ENCODE measurements at regions not wholly inside any gene's neighbourhood (a gene's known extent, or its start where the extent isn't known, plus 50 kb on each side); places are given as distances from the start of the nearest gene placed in this dataset.

DNA sequence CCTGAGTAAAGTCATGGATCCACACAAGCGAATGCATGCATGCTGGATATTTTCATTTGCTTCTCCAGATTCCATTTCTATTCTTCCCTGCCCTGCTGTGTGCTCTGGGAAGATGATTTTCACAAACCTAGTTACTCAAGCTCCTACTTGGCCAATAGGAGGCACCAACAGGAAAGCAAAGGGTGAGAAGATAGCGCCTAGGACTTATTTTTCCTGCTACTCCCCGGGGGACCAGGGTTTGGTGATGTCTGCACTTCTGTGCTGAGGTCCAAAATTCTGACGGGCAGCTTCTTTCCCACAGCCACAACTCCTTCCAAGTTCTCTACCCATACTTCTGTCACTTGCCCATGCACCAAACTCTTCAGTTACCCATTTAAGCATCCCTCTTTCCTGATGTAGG is 509.3 kb upstream of the TENM4 start:
- Histone ChIP-seq H3K4ac (ENCODE audit: low read depth, low read length) (no peak overlapping the region), H4K20me1 (ENCODE audit: control insufficient read depth, insufficient read depth, insufficient read length) (no peaks in the 10 kb centered on the region), H3K9ac (ENCODE audit: extremely low read depth, insufficient read length, low read length) (no peak overlapping the region), H3K9me3 (ENCODE audit: control insufficient read depth, low read depth, low read length) (no peaks in the 10 kb centered on the region), H4K5ac (ENCODE audit: insufficient read length, low read depth, low read length) (no peak overlapping the region), H3K79me1 (ENCODE audit: insufficient read depth, low read depth, low read length, poor library complexity, severe bottlenecking) (no peaks in the 10 kb centered on the region), H3K14ac (ENCODE audit: insufficient read depth, low read length) (no peak overlapping the region), H3K27me3 (ENCODE audit: insufficient read depth, low read length) (no peaks in the 10 kb centered on the region), H3K4me2 (ENCODE audit: insufficient read depth, insufficient read length, low read length) (no peak overlapping the region), H4K8ac (replicated peaks; ENCODE audit: insufficient read length, low read depth, low read length) (no peak overlapping the region), H3K27ac (ENCODE audit: insufficient read length, low read depth, low read length) (no peak overlapping the region), H3K79me2 (ENCODE audit: insufficient read depth, low read length) (no peaks in the 10 kb centered on the region), H3K56ac (ENCODE audit: insufficient read length, low read depth, low read length) (no peak overlapping the region), H2BK20ac (ENCODE audit: low read depth, low read length, poor library complexity, severe bottlenecking) (no peak overlapping the region), H3K23me2 (ENCODE audit: insufficient read length, low read depth, low read length, poor library complexity, severe bottlenecking) (no peaks in the 10 kb centered on the region), H2AFZ (ENCODE audit: low read length) (no peak overlapping the region), H3K23ac (ENCODE audit: insufficient read length, low read depth, low read length) (no peak overlapping the region), H2BK15ac (ENCODE audit: low read depth, low read length) (no peak overlapping the region), H4K91ac (ENCODE audit: insufficient read length, low read depth, low read length) (no peak overlapping the region), H3K18ac (ENCODE audit: insufficient read length, low read depth, low read length) (no peak overlapping the region), H2BK5ac (ENCODE audit: insufficient read length, low read length) (no peak overlapping the region), H3K4me1 (ENCODE audit: insufficient read depth, low read length) (no peaks in the 10 kb centered on the region), H2AK5ac (ENCODE audit: insufficient read length, low read length) (no peak overlapping the region), H2BK12ac (ENCODE audit: insufficient read length, low read depth, low read length) (no peak overlapping the region), H2BK120ac (ENCODE audit: low read depth, low read length, poor library complexity, severe bottlenecking) (no peak overlapping the region), H3T11ph (ENCODE audit: low read length) (no peak overlapping the region)
- WGBS (ENCODE audit: extremely low coverage, insufficient read length, low lambda C conversion rate), result no CpG with 5 or more reads among the region's 4 CpGs
- TF ChIP-seq, protein P1, sequence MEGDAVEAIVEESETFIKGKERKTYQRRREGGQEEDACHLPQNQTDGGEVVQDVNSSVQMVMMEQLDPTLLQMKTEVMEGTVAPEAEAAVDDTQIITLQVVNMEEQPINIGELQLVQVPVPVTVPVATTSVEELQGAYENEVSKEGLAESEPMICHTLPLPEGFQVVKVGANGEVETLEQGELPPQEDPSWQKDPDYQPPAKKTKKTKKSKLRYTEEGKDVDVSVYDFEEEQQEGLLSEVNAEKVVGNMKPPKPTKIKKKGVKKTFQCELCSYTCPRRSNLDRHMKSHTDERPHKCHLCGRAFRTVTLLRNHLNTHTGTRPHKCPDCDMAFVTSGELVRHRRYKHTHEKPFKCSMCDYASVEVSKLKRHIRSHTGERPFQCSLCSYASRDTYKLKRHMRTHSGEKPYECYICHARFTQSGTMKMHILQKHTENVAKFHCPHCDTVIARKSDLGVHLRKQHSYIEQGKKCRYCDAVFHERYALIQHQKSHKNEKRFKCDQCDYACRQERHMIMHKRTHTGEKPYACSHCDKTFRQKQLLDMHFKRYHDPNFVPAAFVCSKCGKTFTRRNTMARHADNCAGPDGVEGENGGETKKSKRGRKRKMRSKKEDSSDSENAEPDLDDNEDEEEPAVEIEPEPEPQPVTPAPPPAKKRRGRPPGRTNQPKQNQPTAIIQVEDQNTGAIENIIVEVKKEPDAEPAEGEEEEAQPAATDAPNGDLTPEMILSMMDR (conservative IDR thresholded peaks at IDR 0.05), result peak; percentile 54; the same call in 2 of the 3 replicates
- no peak overlapping the region for H3K4me3 Mint-ChIP-seq
- H3K9me3 Mint-ChIP-seq, result no peaks in the 10 kb centered on the region
- no peaks in the 10 kb centered on the region for H3K36me3 Mint-ChIP-seq (ENCODE audit: insufficient read depth in 1 of 3, low read depth in 3 of 3)
- DNase-seq, result no peak
- peaks cover 2 to 4% of the 10 kb centered on the region in 2 experiments; a peak in 3 of 4 replicates for H3K4me1 Mint-ChIP-seq
- H3K27ac Mint-ChIP-seq, result no peak overlapping the region
- no peaks in the 10 kb centered on the region for H3K27me3 Mint-ChIP-seq (ENCODE audit: low read depth)

Measured in H9 (cell line).